AG08396 (cell line): ENCODE measurements at regions not wholly inside any gene's neighbourhood (a gene's known extent, or its start where the extent isn't known, plus 50 kb on each side); places are given as distances from the start of the nearest gene placed in this dataset.
"Not testable (repeated sequence)": the region's sequence is repeated elsewhere in the genome, so short reads cannot be mapped to it uniquely, and the experiment has no call there.

Experiments used
- DNase-seq: peaks from one replicate; pipeline ENCODE4 v3.0.0; 2012; ENCODE audit warnings: low spot score, mixed read lengths

DNA sequence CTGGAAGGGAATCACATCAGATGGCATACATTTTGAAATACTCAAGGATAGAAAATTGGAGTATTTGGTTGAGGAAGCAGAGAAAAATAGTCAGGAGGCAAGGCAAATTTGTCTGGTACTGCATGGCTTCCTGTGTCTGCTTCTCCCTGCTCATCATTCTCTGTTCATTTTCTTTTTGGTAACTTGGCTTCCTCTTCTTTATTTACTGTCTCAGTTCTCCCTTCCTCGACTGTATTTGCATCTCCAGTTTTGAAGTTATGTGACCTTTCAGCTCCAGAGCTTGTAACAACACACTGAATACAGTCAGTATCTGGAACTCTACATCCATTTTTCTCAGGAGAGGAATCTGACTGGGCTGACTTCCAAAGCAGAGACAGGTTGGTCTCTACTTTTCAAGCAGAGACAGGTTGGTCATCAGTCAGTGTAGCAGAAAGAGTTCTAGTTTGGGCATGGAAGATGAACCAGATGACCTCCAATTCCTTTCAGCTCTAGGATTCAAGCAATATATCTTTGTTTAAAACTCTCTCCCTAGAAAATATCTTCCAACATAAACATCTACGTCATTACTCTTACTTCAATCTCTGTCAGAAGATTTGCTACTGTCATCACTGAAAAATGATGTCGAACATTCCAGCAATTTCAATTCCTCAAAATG, 571.2 kb downstream of the ADGRL2 start:
- DNase-seq = no peak

DNA sequence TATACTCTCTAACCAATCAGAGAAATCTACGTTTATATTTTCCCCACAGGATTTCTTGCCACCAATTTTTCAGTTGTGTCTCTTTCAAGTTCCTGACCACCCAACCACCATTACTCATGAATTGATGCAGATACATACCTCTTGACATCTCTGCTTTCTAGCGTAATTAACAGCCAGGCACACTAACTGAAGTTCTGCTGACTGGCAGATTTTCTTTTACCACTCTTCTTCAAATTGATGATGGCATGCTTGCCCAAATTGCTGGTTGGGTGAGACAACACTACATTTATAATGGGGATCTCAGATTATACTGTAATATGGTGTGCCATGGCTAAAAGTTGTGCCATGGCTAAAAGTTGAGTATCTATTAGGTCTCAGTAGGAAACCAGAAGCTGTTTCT, 566.7 kb downstream of the ADGRL2 start:
- no peak for DNase-seq

DNA sequence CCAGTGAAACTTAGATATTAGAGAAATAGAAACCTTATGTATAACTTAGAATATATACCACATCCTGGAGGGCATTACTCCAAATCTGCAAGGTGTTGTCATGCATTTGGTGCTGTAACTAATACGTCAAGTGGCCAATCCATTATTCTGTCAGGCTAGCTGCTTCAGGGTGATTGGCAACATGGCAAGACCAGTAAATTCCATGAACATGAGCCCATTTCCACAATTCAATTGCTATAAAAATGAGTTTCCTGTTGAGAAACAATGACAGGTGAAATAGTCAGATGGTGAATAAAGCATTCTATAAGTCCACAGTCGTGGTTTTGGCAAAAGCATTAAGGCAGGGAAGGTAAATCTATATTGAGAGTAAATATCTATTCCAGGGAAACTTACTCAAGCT, 566.0 kb downstream of the ADGRL2 start:
- no peak for DNase-seq

DNA sequence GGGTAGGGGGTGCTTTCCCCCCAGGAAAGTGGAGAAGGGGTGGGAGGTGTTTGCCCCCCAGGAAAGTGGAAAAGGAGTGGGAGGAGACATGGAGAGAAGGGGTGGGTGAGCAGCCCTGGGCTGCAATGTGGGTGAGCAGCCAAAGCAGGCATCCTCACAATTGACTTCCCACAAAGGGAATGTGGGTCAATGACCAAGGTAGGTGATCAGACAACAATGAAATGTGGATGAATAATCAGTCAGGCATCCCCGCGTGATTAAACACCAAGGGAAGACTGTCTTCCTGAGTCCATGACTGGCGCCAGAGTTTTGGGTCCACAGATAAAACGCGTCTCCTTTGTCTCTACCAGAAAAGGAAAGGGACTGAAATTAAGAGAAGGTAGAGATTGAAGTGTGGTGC, 558.8 kb downstream of the ADGRL2 start:
- DNase-seq = not testable (repeated sequence)

DNA sequence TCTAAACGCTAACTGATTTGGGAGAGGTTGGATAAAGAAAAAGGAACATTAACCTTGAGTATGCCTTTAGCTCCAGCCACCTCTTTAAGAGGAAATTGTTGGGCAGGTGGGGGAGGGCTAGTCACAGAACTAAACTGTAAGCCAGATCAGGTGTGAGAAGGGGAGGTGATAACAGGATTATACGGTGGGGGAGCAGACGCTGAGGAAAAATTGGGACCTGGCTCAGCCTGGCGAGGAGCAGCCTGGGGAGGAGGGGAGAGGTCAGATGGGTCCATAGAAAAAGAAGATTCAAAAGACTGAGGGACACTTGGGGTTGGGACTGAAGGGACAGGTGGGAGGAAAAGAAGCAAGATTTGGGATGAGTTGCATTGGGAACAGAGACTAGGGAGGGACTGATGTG, 558.0 kb downstream of the ADGRL2 start:
- DNase-seq = not testable (repeated sequence)

DNA sequence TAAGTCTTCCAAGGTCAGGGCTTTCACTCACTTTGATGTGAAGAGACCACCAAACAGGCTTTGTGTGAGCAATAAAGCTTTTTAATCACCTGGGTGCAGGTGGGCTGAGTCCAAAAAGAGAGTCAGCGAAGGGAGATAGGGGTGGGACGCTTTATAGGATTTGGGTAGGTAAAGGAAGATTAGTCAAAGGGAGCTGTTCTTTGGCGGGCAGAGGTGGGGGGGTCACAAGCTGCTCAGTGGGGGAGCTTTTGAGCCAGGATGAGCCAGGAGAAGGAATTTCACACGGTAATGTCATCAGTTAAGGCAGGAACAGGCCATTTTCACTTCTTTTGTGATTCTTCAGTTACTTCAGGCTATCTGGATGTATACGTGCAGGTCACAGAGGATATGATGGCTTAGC, 553.8 kb downstream of the ADGRL2 start:
- not testable (repeated sequence) for DNase-seq

DNA sequence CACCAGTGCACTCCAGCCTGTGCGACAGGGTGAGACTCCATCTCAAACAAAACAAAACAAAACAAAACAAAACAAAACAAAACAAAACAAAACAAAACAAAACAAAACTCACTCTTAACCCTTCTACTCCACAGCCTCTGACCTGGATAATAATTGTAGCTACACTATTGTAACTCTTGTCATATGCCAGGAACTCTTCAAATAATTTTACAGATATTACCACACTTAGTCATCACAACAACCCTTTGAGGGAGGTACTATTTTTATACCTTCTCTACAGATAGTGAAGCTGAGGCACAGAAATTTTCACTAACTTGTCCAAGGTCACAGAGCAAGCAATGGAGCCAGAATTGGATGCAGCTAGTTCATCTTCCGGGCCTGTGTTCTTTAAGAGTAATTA, 547.8 kb downstream of the ADGRL2 start:
- no peak for DNase-seq

DNA sequence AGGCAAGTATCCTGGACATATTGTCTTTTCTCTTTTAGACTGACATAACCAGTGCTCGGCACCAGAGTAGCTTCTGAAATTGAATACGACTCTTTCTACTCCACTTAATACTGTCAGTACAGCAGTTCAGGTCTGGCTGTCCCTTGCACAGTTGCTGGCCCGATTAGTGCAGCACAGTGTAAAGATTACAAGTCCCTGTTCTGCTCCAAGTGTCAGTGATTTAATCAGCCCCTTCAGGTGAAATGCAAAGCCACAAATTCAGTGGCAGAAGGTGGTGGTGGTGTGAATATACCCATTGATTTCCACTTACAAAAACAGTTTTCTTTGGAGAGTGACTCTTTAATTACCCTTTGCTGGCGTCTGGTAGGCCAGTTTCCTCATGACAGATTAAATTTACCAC, 545.4 kb downstream of the ADGRL2 start:
- DNase-seq = no peak

DNA sequence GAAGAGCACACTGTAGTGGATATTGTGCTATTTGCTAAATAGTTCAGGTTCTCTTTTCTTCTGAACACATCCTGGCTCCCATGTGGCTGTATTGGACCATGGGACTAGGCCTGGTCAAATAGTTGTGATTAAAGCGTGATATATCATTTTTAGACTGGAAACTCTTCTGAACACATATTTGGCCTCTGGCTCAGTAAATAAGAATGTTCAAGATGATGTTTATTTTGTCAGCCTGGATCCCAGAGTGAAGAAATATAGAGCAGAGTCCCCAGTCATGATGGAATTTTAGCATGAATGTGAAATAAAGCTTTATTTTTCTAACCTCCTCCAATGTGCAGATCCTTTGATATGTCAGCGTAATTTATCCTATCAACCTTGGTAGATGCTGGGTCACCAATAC, 542.6 kb downstream of the ADGRL2 start:
- DNase-seq = no peak

DNA sequence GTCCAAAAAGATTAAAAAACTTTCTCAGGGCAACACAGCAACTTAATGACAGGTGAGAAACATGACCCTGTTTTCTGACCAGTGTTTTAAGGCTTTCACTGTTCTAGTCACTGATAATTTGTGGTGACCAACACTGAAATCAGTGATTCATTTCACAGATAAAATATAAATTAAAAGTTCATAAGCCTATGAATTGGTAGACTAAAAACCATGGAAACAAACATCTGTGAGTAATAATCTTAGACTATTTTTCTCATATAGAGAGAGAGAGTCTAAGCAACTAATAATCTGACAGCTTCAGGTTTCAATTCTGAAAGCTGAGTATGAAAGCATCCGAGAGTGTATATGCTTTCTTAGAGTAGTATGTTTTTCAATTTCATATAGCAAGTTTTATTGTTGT, 536.9 kb downstream of the ADGRL2 start:
- no peak for DNase-seq

DNA sequence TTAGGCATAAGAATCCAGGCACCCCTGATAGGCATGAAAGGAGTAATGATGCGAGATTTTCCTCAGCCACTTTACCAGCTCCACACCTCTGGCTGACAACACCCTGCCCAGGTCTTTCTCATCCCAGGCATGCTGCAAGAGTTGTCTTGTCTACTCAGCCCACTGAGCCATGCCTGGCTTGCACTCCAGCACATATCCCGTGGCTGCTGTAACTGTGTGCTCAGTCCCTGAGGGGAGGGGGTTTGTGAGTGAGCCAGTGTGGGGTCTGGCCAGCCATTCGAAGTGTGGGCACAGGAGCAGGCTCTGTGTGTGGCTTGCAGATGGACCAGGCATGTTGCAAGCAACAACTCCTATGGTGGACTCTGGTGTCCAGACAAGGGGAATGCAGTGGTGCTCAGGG, 529.6 kb downstream of the ADGRL2 start:
- DNase-seq = no peak

DNA sequence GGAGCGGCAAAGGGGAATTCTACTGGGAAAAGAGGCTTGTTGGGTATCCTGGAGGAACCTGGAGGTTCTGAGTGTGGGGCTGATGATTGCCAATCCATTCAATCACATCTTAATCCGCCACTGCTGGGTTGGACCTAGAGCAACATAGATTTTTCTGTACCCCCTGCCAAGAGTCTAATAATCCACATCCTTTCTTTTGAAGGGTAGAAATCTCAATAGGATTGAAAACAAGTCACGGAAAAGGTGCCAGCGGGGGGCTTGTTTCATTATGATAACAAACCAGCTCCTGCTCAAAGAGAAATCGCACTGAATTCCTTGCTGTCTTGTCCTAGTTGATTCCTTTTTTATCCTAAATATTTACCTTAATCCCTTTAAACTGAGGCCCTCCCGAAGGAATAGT, 528.5 kb downstream of the ADGRL2 start:
- DNase-seq = no peak

DNA sequence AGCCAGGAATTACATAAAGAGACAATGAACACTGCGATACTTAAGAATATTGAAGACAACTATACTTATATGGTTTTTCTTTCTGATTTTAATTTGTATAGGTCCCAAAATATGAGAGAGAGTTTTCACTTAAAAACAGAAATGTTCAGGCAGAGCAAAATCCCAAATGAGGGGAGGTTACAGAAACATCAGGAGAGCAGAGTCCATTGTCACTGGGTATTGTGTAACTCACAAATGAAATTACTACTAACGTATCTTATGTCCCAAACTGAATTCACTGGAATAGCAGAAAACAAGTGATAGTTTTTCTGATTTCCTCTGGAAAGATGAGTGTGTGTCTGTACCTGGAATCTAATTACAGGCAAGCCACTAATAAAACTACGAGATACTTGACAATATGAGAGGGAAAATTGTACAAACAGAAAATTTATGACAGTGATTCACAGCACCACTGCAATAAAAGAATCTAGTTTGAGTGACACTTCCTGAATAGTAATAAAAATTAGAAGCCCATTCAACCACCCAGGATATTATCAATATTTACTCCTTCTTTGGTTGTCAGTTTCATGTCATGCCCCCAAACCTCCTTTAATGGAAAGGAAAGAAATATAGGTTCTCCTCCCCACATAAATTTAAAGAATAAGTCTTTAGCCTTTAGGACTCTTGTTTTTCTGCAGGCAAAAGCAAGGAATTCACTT, 522.6 kb downstream of the ADGRL2 start:
- no peak for DNase-seq

DNA sequence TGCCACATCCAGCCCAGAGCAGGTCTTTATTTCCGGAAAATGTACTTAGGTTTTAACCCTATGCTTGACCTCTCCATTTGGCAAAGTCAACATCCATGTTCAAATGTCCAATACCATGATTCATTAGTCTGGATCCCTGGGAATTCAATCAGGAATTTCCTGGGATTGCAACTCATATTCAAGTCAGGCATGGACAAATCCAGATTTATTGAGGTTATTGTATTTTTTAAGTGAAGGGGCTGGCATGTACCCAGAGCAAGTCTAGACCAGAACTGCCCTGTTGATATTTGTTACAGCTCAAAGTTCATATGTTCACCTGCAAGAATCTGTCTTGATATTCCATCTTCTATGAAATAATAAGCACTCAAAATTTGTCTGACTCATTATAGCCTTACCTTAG, 521.1 kb downstream of the ADGRL2 start:
- DNase-seq = no peak

DNA sequence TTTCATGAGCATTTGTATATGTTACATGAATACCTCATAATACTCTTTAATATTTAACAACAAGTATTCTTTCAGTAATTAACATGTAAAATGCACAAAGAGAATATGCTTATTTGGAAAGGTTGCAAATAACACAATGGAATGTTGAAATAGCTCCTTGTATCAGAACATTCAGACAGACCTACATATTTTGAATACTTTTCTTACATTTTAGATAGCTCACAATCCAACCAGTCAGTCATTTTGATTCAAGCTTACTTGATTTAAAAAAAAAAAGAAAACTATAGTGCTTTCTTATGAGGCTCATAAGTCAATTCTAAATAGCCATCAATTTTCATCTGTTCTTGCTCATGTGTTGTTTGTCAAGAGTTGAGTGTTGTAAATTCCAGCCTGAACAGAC, 518.8 kb downstream of the ADGRL2 start:
- DNase-seq = no peak

DNA sequence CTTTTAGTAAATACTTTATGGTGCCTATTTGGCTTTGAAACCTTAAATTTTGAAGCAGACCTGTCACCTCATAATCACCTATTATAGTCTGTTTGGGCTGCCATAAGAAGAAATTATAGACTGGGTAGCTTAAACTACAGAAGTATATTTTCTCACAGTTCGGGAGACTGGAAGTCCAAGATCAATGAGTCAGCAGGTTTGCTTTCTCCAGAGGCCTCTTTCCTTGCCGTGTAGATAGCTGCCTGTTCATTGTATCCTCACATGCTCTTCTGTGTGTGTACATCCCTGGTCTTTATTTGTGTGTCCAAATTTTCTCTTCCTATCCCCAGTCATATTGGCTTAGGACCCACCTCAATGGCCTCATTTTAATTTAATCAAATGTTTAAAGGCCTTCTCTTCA, 518.2 kb downstream of the ADGRL2 start:
- DNase-seq = no peak

DNA sequence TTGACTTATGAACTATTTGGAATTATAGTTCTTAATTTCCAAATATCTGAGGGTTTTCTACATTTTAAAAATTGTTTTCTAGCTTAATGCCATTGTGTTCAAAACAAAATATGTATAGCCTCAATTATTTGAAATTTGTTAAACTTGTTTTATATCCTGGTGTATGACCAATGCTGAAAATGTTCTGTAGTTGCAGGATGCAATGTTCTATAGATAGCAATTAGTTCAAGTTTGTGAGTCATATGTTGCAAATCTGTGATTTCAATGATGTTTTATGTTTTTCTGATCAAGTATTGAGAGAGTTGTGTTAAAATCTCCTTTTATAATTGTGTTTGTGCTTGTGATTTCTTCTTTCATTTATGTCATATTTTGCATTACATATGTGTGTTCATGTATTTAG, 517.5 kb downstream of the ADGRL2 start:
- DNase-seq = no peak

DNA sequence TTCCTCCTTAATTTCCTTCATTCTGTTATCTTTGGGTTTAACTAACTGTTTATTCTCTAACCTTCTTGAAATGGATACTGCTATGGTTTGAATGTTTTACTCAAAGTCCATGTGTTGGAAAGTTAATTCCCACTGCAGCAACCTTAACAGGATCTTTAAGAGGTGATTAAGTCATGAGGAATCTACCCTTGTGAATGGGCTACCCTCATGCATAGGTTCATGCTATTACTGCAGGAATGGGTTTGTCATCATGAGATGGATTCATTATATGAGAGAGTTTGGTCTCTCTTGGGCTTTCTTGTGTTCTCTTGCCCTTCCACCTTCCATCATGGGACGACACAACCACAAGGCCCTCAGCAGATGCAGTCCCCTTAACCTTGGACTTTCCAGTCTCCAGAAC, 516.9 kb downstream of the ADGRL2 start:
- no peak for DNase-seq

DNA sequence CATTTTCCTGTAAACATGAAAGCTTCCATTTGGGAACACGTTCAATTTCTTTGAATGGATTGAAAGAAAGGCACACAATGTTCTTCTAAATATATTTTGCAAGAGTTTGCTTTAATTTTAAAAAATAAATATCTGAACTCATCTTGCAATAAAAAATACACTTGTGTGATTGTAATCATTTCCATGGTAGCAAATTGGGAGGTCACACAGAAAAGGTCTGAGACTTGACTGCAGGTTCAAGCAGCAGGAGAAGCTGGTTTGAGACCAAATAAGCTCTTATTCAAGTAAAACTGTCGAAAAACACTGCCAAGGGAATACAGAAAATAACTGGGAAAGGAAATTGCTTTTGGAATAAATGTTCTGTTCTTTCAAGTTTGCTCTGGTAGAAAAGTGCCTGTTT, 498.9 kb downstream of the ADGRL2 start:
- DNase-seq = no peak

DNA sequence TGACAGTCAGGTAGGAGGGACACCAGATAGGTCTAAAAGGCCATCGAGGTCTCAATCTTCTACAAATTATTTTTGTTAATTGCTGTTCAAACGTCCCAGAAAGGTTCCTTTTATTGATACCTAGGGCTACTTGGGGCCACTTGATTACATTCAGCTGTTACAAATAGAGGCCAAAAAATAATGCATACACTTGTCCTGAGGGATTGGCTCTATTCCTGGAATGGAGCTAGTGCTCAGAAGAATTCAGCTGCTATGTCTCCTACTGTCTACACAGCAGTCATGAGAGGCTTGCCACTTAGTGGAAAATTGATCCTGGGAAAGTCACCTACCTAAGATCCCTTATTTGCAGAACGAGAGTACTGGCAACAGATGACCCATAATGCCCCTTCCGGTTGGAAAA, 498.3 kb downstream of the ADGRL2 start:
- DNase-seq = no peak

DNA sequence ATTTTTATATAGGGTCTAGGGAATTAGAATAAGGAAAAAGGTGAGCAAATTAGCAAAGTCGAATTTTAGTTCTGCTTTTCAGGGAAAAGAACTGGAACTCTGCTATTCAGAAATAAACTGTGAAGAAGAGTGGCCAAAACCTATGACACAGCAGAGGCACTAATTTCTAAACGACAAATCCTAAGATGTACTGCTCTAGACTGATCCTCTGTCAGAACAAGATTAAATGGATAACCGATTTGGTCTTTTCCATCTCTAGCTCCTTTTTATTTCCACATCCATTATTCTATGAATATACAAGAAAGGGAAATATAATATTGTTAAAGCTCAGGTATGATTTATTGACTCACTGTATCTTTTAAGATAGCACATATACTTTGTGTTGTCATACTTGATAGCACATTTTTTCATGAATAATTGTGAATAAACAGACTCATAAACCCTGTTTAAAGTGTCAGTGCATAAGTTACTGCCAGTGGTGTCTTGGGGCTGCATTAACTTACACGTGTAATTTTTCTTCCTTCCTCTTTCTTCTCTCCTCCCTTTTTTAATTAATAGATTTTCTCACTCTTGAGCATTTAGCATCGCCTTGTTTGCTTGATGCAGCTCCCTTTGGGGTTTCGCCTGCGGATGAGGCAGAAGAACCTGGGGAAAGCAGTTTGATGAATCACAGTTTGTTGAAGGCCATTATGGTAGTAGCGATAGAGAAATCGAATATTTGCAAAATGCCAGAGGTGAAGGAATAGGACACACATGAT, 496.6 kb downstream of the ADGRL2 start:
- no peak for DNase-seq

DNA sequence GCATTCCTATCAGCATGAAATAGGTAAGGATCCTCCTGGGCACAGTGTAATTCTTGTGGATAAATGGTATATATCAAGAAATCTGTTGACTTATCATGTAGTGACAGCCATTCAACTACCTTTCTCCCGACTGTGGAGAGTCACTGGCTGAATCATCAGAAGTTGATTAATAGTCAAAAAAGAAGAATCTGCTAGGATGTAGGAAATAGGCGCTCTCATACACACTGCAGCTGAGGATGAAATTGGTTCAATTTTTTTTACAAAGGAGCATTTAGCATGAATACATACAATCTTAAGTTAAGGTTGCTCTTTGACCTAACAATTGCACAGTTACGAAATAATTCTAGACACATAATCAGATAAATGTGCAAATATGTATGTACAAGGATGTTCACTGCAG, 486.8 kb downstream of the ADGRL2 start:
- DNase-seq = no peak

DNA sequence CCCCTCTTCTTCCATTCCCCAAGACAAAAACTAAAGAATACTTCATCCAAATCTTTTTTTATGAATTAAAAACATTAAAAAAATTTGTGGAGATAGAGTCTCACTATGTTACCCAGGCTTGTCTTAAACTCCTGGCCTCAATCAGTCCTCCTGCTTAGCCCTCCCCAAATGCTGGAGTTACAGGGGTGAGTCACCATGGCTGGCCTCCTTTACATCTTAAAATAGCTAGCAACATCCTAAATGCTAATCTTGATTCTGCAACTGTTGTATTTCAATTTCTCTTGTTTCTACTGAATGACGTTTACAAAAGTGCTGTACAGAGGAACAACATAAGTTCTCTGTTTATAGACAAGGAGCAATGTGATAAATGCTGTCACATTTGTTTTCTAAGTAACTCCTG, 483.5 kb downstream of the ADGRL2 start:
- DNase-seq = no peak
